K562 (cell line): ENCODE measurements at regions not wholly inside any gene's neighbourhood (a gene's known extent, or its start where the extent isn't known, plus 50 kb on each side); places are given as distances from the start of the nearest gene placed in this dataset.

Experiments used
- ATAC-seq: fragments of 200-7000 bp; cut with Tn5 transposase; 3 replicates; pipeline ENCODE4 v1.9.1; 2020; ENCODE audit warnings: moderate library complexity
- BruUV-seq: library from RNA; stranded (reverse); fragments of 400-500 nt; replicated peaks from 2 replicates; lab custom pipeline; 2021; lab: Mats Ljungman, UMichigan
- CTCF ChIA-PET: fragments of 300-600 bp; formaldehyde crosslinking; extraction: SDS; loops from one replicate; lab custom pipeline; 2021; ENCODE audit warnings: low intra/inter-chr PET ratio; lab: Yijun Ruan, JAX
- POLR2A ChIA-PET: fragments of 300-600, 350-650 bp; sonication (Branson Sonifier 250); formaldehyde crosslinking; extraction: SDS; loops from one replicate; lab custom pipeline; 2021; ENCODE audit warnings: antibody characterized with exemption, inconsistent platforms; lab: Yijun Ruan, JAX
- DNase-seq, 4 experiments: peaks; one replicate each; pipeline versions ENCODE4 v3.0.0 to v3.0.0-alpha.2; 2011 to 2018; ENCODE audit warnings: low spot score in 3 of 4, mixed read lengths in 3 of 4; ENCODE audit errors: extremely low read depth in 1 of 4
- FAIRE-seq: peaks from 2 replicates; lab custom pipeline; 2011; peaks lifted over from hg19 to GRCh38; lab: Jason Lieb, UNC
- H2AFZ ChIP-seq: 2 replicates; pipeline ENCODE4 v1.6.0; 2011; ENCODE audit warnings: low read depth, low read length, control low read depth, inconsistent platforms
- H3K27ac ChIP-seq: fragments of 200-600 bp; 3 replicates; pipeline ENCODE4 v1.8.0; 2011; ENCODE audit warnings: low read depth, mild to moderate bottlenecking, control low read depth, inconsistent platforms, low read length, moderate library complexity, mixed read lengths; ENCODE audit errors: extremely low read depth
- H3K27me3 ChIP-seq, 2 experiments: fragments of 300-600 bp in 1 of 2; 2 replicates in 1 of 2; 3 replicates in 1 of 2; pipeline versions ENCODE4 v1.6.0 to v1.8.0; 2011; ENCODE audit warnings: inconsistent platforms in 2 of 2, low read length in 2 of 2, mild to moderate bottlenecking in 1 of 2, mixed read lengths in 1 of 2, moderate library complexity in 1 of 2; ENCODE audit not compliant: control insufficient read depth in 2 of 2, insufficient read depth in 2 of 2
- H3K36me3 ChIP-seq: fragments of 300-600 bp; 3 replicates; pipeline ENCODE4 v1.8.0; 2011; ENCODE audit warnings: mild to moderate bottlenecking, low read length, inconsistent platforms; ENCODE audit not compliant: control insufficient read depth, insufficient read depth
- H3K4me1 ChIP-seq, 2 experiments: fragments of 200-600 bp in 1 of 2; replicated peaks in 1 of 2; 2 replicates in 1 of 2; 3 replicates in 1 of 2; pipeline versions ENCODE4 v1.5.1 to v1.8.0; 2011; ENCODE audit warnings: inconsistent platforms in 2 of 2, low read length in 2 of 2, mild to moderate bottlenecking in 1 of 2, mixed read lengths in 1 of 2, moderate library complexity in 1 of 2; ENCODE audit not compliant: control insufficient read depth in 2 of 2, insufficient read depth in 2 of 2
- H3K4me2 ChIP-seq: 2 replicates; pipeline ENCODE4 v1.6.1; 2011; ENCODE audit warnings: low read length, control low read depth, inconsistent platforms, mixed read lengths; ENCODE audit not compliant: insufficient read depth
- H3K4me3 ChIP-seq: fragments of 200-600 bp; sonication (generic), shearing (Covaris generic); 2 replicates; pipeline ENCODE4 v1.5.1; 2016; ENCODE audit warnings: control low read depth, inconsistent platforms
- H3K79me2 ChIP-seq: fragments of 200-600 bp; 3 replicates; pipeline ENCODE4 v1.8.0; 2011; ENCODE audit warnings: low read length, inconsistent platforms; ENCODE audit not compliant: control insufficient read depth, insufficient read depth
- H3K9ac ChIP-seq, 2 experiments: 2 replicates each; pipeline versions ENCODE4 v1.6.0 to v1.6.1; 2011; ENCODE audit warnings: low read depth in 2 of 2, low read length in 2 of 2, control low read depth in 1 of 2, inconsistent platforms in 1 of 2, mild to moderate bottlenecking in 1 of 2, mixed read lengths in 1 of 2; ENCODE audit not compliant: insufficient read depth in 1 of 2
- H3K9me1 ChIP-seq: one replicate; pipeline ENCODE4 v1.6.0; 2011; ENCODE audit warnings: inconsistent platforms, mild to moderate bottlenecking, low read length, moderate library complexity; ENCODE audit not compliant: control insufficient read depth, insufficient read depth
- H3K9me3 ChIP-seq: replicated peaks from 2 replicates; pipeline ENCODE4 v1.5.1; 2011; ENCODE audit warnings: low read depth, low read length, inconsistent platforms; ENCODE audit not compliant: control insufficient read depth, insufficient read depth
- H4K20me1 ChIP-seq: replicated peaks from 2 replicates; pipeline ENCODE4 v1.6.1; 2011; ENCODE audit warnings: low read length, inconsistent platforms, mixed read lengths; ENCODE audit not compliant: control insufficient read depth, insufficient read depth
- CEBPG ChIP-seq, 3 experiments: fragments of 200-800 bp in 1 of 3; sonication (Bioruptor generic) in 1 of 3; sonication (generic) in 1 of 3; formaldehyde crosslinking in 1 of 3; IDR thresholded peaks in 2 of 3; conservative IDR thresholded peaks in 1 of 3; 2 replicates each; pipeline versions ENCODE4 v1.6.1 to v1.8.0; 2016 to 2022; ENCODE audit warnings: missing compliant biosample characterization in 2 of 3, missing genetic modification characterization in 2 of 3, mild to moderate bottlenecking in 1 of 3, missing genetic modification reagents in 1 of 3
- CSDE1 ChIP-seq, 2 experiments: fragments of 450-650 bp; IDR thresholded peaks; 2 replicates each; pipeline ENCODE4 v1.6.1; 2016; ENCODE audit warnings: mild to moderate bottlenecking in 1 of 2
- FOXA3 ChIP-seq, 2 experiments: fragments of 450-650 bp in 1 of 2; sonication (generic) in 1 of 2; formaldehyde crosslinking; IDR thresholded peaks in 1 of 2; conservative IDR thresholded peaks in 1 of 2; 2 replicates each; pipeline versions ENCODE4 v1.4.0 to v1.8.0; 2020 to 2022; ENCODE audit warnings: mild to moderate bottlenecking in 2 of 2, missing genetic modification reagents in 1 of 2
- FOXO4 ChIP-seq: fragments of 450-650 bp; formaldehyde crosslinking; IDR thresholded peaks from 2 replicates; pipeline ENCODE4 v1.4.0; 2020; ENCODE audit warnings: mild to moderate bottlenecking, moderate library complexity
- GTF3C2 ChIP-seq: IDR thresholded peaks from 3 replicates; pipeline ENCODE4 v1.6.1; 2011; ENCODE audit warnings: borderline replicate concordance, mild to moderate bottlenecking, moderate library complexity; ENCODE audit not compliant: insufficient read length; ENCODE audit errors: extremely low read depth
- NCOA4 ChIP-seq: fragments of 450-650 bp; IDR thresholded peaks from 2 replicates; pipeline ENCODE4 v1.6.1; 2018; ENCODE audit warnings: mild to moderate bottlenecking; ENCODE audit not compliant: partially characterized antibody
- PHF21A ChIP-seq: fragments of 450-650 bp; IDR thresholded peaks from 2 replicates; pipeline ENCODE4 v1.6.1; 2017; ENCODE audit warnings: low read depth, borderline replicate concordance
- POU5F1 ChIP-seq: fragments of 150-350 bp; IDR thresholded peaks from 2 replicates; pipeline ENCODE4 v1.6.1; 2014; ENCODE audit warnings: borderline replicate concordance, low read length, low read depth, mild to moderate bottlenecking; ENCODE audit not compliant: partially characterized antibody
- SMAD2 ChIP-seq: fragments of 150-350 bp; IDR thresholded peaks from 2 replicates; pipeline ENCODE4 v1.6.1; 2014; ENCODE audit warnings: low read depth, mild to moderate bottlenecking, low read length
- ZNF717 ChIP-seq: fragments of 250-450 bp; sonication (Bioruptor Pico); IDR thresholded peaks from 2 replicates; pipeline ENCODE4 v1.5.0; 2021
- WGBS: fragments of 100-300 bp; shearing (Covaris generic); methylation state at CpG from one replicate; pipeline ENCODE4 v1.1.6; 2016; ENCODE audit warnings: low coverage, mixed read lengths; ENCODE audit not compliant: insufficient coverage; ENCODE audit errors: missing lambda C conversion rate; 5-methylcytosine and 5-hydroxymethylcytosine counted together
- in situ Hi-C: fragments of 300-500 bp; cut with MboI; formaldehyde crosslinking; loops from 4 replicates; pipeline ENCODE4 v1.15.0; 2018; ENCODE audit warnings: inconsistent platforms, mixed read lengths
- intact Hi-C: fragments of 100-400 bp; cut with micrococcal nuclease; formaldehyde crosslinking; loops from 2 replicates; pipeline ENCODE4 v1.14.2; 2022

- H4K20me1 ChIP-seq: no peaks in the 10 kb centered on the region
- H3K27ac ChIP-seq: no peak overlapping the region
- peaks cover 0 to 6% of the 10 kb centered on the region in 2 experiments; a peak in 2 of 5 replicates for H3K27me3 ChIP-seq
- no peaks in the 10 kb centered on the region for H3K79me2 ChIP-seq
- WGBS: 0% methylated on average over 3 of the region's 3 CpGs
- no peak overlapping the region for H2AFZ ChIP-seq
- CTCF ChIA-PET: no interaction called here
- no peak overlapping the region for H3K4me3 ChIP-seq
- in situ Hi-C loops: no loop called here
- no peaks in the 10 kb centered on the region for H3K36me3 ChIP-seq
- no peak for TF ChIP-seq FOXA3 (CRISPR knock-in tag; conservative IDR thresholded peaks at IDR 0.05 in 1 of 2, IDR thresholded peaks at IDR 0.05 in 1 of 2)
- TF ChIP-seq CSDE1 (IDR thresholded peaks at IDR 0.05): no peak
- TF ChIP-seq, all 486 proteins: peak for 0
- H3K4me1 ChIP-seq: no peaks in the 10 kb centered on the region
- intact Hi-C loops: no loop called here
- H3K9me3 ChIP-seq: no peaks in the 10 kb centered on the region
- POLR2A ChIA-PET: no interaction called here
- H3K9me1 ChIP-seq: no peaks in the 10 kb centered on the region
- DNase-seq (no peak), ATAC-seq (no peak), FAIRE-seq (no peak)
- no peak overlapping the region for H3K4me2 ChIP-seq
- BruUV-seq: no TSS peak
- no peak overlapping the region for H3K9ac ChIP-seq
These were observed 135.7 kb downstream of the AASDH start for GRCh38 chr4:56251556-56251955.

- H3K4me3 ChIP-seq: no peak overlapping the region
- FAIRE-seq (no peak), ATAC-seq (no peak), DNase-seq (no peak)
- H2AFZ ChIP-seq: no peak overlapping the region
- H3K9me3 ChIP-seq: no peaks in the 10 kb centered on the region
- no peak overlapping the region for H3K4me2 ChIP-seq
- CTCF ChIA-PET: no interaction called here
- H3K79me2 ChIP-seq: no peaks in the 10 kb centered on the region
- POLR2A ChIA-PET: no interaction called here
- H4K20me1 ChIP-seq: no peaks in the 10 kb centered on the region
- WGBS: 0% methylated on average over 2 of the region's 2 CpGs
- H3K9ac ChIP-seq: no peak overlapping the region
- H3K27ac ChIP-seq: no peak overlapping the region
- no peaks in the 10 kb centered on the region for H3K4me1 ChIP-seq
- no peaks in the 10 kb centered on the region for H3K36me3 ChIP-seq
- H3K27me3 ChIP-seq: peaks cover 0 to 6% of the 10 kb centered on the region in 2 experiments; a peak in 2 of 5 replicates
- no TSS peak for BruUV-seq
- TF ChIP-seq FOXO4: no peak
- TF ChIP-seq ZNF717 (CRISPR knock-in tag): no peak
- TF ChIP-seq CEBPG (CRISPR knock-in tag; IDR thresholded peaks at IDR 0.05): no peak
- TF ChIP-seq CEBPG (tag; conservative IDR thresholded peaks at IDR 0.05 in 1 of 2, IDR thresholded peaks at IDR 0.05 in 1 of 2): no peak
- no peak for TF ChIP-seq SMAD2
- no peak for TF ChIP-seq GTF3C2
- TF ChIP-seq PHF21A: no peak
- no peak for TF ChIP-seq POU5F1
- TF ChIP-seq NCOA4: no peak
- H3K9me1 ChIP-seq: no peaks in the 10 kb centered on the region
- in situ Hi-C loops (no loop called here), intact Hi-C loops (no loop called here)
These were observed 136.5 kb downstream of the AASDH start for GRCh38 chr4:56250776-56251175.
